ENCODE measurements at regions not wholly inside any gene's neighbourhood (a gene's known extent, or its start where the extent isn't known, plus 50 kb on each side); places are given as distances from the start of the nearest gene placed in this dataset.

DNA sequence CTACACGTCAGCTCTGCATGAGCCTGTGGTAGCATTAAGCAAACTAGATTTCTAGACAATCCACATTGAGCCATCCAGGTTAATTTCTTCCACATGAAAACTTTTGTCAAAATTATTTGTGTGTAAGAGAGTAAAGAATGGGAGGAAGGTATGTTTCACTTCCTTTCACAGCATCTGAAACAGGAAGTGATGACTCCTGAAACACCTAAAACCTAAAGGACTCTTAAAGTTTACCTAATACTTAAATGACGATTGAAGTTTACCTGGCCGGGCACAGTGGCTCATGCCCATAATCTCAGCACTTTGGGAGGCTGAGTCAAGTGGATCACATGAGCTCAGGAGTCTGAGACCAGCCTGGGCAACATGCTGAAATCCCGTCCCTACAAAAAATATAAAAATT lies 223.8 kb downstream of the CEMIP2 start:
- no peak overlapping the region for H3K4me3 Mint-ChIP-seq
- intact Hi-C loops (cut with micrococcal nuclease) = no loop called here

DNA sequence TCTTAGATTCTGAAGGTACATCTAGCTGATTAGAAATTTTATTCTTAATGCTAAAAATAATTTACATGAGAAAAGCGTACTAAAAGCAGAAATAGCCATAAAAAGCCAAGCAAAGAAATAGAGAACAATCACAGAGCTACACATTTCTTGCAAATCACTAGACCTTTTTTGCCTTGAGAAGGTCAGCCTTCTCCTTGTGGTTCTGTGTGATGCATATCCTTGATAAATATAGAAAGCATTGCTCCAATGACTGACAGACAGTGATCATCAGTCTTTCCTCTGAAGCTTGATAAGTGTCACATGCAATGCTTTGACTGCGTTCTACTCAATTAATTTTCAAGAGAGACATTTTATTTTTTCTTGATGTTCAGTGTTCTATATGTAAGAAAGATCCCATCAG lies 226.9 kb downstream of the CEMIP2 start:
- ATAC-seq = no peak
- H3K4me1 Mint-ChIP-seq = no peaks in the 10 kb centered on the region
- peaks cover 15 to 46% (median 32%) of the 10 kb centered on the region in 5 donors for H3K27me3 Mint-ChIP-seq
- Histone ChIP-seq H3K4me3 (ENCODE audit: low read length) (no peak overlapping the region), H3K27ac (ENCODE audit: low read depth, low read length) (no peak overlapping the region), H3K27me3 (ENCODE audit: control insufficient read depth in 2 of 2, insufficient read depth in 2 of 2, low read length in 2 of 2) (no peaks in the 10 kb centered on the region), H3K4me1 (ENCODE audit: control insufficient read depth in 2 of 2, insufficient read depth in 2 of 2, low read length in 2 of 2) (no peaks in the 10 kb centered on the region), H3K9me3 (ENCODE audit: control insufficient read depth in 2 of 3, low read length in 3 of 3) (no peaks in the 10 kb centered on the region), H3K36me3 (ENCODE audit: control insufficient read depth in 2 of 3, insufficient read depth in 3 of 3, low read length in 3 of 3) (no peaks in the 10 kb centered on the region)
- no peaks in the 10 kb centered on the region for H3K9me3 Mint-ChIP-seq
- H3K27ac Mint-ChIP-seq = no peak overlapping the region
- POLR2A ChIA-PET = no interaction called here
- no peak overlapping the region for H3K4me3 Mint-ChIP-seq
- no peak for DNase-seq
- intact Hi-C loops (cut with micrococcal nuclease) = no loop called here
- no peaks in the 10 kb centered on the region for H3K36me3 Mint-ChIP-seq
- CTCF ChIA-PET = no interaction called here

More for the DNA sequence above, 223.8 kb downstream of the CEMIP2 start:
- no peaks in the 10 kb centered on the region for H3K9me3 Mint-ChIP-seq
- Histone ChIP-seq H3K27ac (ENCODE audit: low read depth, low read length) (no peak overlapping the region), H3K4me1 (ENCODE audit: control insufficient read depth in 2 of 2, insufficient read depth in 2 of 2, low read length in 2 of 2) (no peaks in the 10 kb centered on the region), H3K4me3 (ENCODE audit: low read length) (no peak overlapping the region), H3K9me3 (ENCODE audit: control insufficient read depth in 2 of 3, low read length in 3 of 3) (no peaks in the 10 kb centered on the region), H3K27me3 (ENCODE audit: control insufficient read depth in 2 of 2, insufficient read depth in 2 of 2, low read length in 2 of 2) (no peaks in the 10 kb centered on the region), H3K36me3 (ENCODE audit: control insufficient read depth in 2 of 3, insufficient read depth in 3 of 3, low read length in 3 of 3) (no peaks in the 10 kb centered on the region)
- DNase-seq = no peak
- H3K36me3 Mint-ChIP-seq = no peaks in the 10 kb centered on the region
- peaks cover 16 to 51% (median 39%) of the 10 kb centered on the region in 5 donors for H3K27me3 Mint-ChIP-seq
- CTCF ChIA-PET = no interaction called here
- no peaks in the 10 kb centered on the region for H3K4me1 Mint-ChIP-seq
- H3K27ac Mint-ChIP-seq = no peak overlapping the region
- ATAC-seq = no peak
- POLR2A ChIA-PET = interaction anchor here (0.5 kb wide), 1 partner anchor 173 kb away, joined by 3 read pairs; no protein-coding TSS in a partner anchor

DNA sequence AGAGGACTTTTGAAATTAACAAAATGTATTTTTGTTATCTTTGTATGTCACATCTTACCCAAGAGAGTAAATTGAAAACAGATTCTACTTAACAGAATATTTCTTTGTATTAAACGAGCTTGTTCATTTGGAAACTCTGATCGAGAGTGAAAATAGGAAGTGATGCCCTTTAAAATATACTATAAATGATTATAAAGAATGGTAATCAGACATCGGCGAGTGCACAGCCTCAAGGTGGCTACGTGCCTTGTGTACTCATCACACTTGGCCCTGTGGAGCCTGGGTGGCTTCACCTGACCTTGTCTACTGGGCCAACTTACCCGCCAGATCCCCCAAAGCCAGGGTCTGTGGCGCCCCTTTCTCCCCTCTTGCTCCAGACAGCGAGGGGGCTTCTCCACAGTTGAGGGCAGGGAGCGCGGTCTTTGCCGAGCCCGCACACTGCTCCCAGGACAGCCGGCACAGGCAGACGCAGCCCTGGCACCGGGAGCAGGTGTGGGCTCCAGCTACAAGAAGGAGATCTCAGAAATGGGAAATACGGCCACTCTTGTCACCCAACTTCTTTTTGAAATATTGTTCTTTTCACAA lies 243.2 kb downstream of the CEMIP2 start:
- DNase-seq = no peak
- Mint-ChIP-seq H3K27ac (no peak overlapping the region), H3K4me1 (peaks cover 0 to 2% (median 0%) of the 10 kb centered on the region in 7 donors), H3K27me3 (peaks cover 5 to 38% (median 14%) of the 10 kb centered on the region in 5 donors), H3K9me3 (peaks cover 0 to 3% (median 0%) of the 10 kb centered on the region in 11 donors), H3K36me3 (no peaks in the 10 kb centered on the region), H3K4me3 (no peak overlapping the region)
- H3K9me3 ChIP-seq (ENCODE audit: control insufficient read depth in 2 of 3, low read length in 3 of 3) = no peaks in the 10 kb centered on the region
- H3K27ac ChIP-seq (ENCODE audit: low read depth, low read length) = no peak overlapping the region
- intact Hi-C loops (cut with micrococcal nuclease) = no loop called here
- no peaks in the 10 kb centered on the region for H3K4me1 ChIP-seq (ENCODE audit: control insufficient read depth in 2 of 2, insufficient read depth in 2 of 2, low read length in 2 of 2)
- H3K4me3 ChIP-seq (ENCODE audit: low read length) = no peak overlapping the region
- H3K27me3 ChIP-seq (ENCODE audit: control insufficient read depth in 2 of 2, insufficient read depth in 2 of 2, low read length in 2 of 2) = no peaks in the 10 kb centered on the region
- POLR2A ChIA-PET = no interaction called here
- H3K36me3 ChIP-seq (ENCODE audit: control insufficient read depth in 2 of 3, insufficient read depth in 3 of 3, low read length in 3 of 3) = no peaks in the 10 kb centered on the region
- CTCF ChIA-PET = no interaction called here
- ATAC-seq = no peak

DNA sequence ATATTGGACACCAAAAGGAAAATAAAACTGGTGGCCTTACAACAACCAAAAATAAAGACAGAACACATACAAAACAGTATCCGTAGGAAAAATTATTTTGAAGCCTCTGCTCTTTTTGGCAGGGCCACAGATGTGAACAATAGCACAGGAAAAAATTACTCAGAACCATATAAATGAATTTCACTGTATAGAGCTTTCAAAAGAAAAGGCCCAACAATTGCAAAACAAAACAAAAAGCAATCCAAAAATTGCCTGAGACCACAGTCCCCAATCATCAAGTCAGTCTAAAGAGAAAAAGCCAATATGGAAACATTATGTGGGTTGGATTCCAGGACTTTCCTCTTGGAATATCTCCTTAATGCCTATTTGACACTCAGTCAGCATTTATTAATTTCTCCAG lies 243.8 kb downstream of the CEMIP2 start:
- H3K27me3 ChIP-seq (ENCODE audit: control insufficient read depth in 2 of 2, insufficient read depth in 2 of 2, low read length in 2 of 2) = no peaks in the 10 kb centered on the region
- no peak overlapping the region for H3K4me3 ChIP-seq (ENCODE audit: low read length)
- Mint-ChIP-seq H3K36me3 (no peaks in the 10 kb centered on the region), H3K4me3 (no peak overlapping the region), H3K27me3 (peaks cover 7 to 41% (median 14%) of the 10 kb centered on the region in 5 donors), H3K9me3 (peaks cover 0 to 3% (median 0%) of the 10 kb centered on the region in 11 donors), H3K4me1 (peaks cover 0 to 2% (median 0%) of the 10 kb centered on the region in 7 donors), H3K27ac (no peak overlapping the region)
- no peak for DNase-seq
- intact Hi-C loops (cut with micrococcal nuclease) = no loop called here
- POLR2A ChIA-PET = no interaction called here
- H3K4me1 ChIP-seq (ENCODE audit: control insufficient read depth in 2 of 2, insufficient read depth in 2 of 2, low read length in 2 of 2) = no peaks in the 10 kb centered on the region
- no peaks in the 10 kb centered on the region for H3K9me3 ChIP-seq (ENCODE audit: control insufficient read depth in 2 of 3, low read length in 3 of 3)
- H3K27ac ChIP-seq (ENCODE audit: low read depth, low read length) = no peak overlapping the region
- CTCF ChIA-PET = no interaction called here
- H3K36me3 ChIP-seq (ENCODE audit: control insufficient read depth in 2 of 3, insufficient read depth in 3 of 3, low read length in 3 of 3) = no peaks in the 10 kb centered on the region
- ATAC-seq = no peak

DNA sequence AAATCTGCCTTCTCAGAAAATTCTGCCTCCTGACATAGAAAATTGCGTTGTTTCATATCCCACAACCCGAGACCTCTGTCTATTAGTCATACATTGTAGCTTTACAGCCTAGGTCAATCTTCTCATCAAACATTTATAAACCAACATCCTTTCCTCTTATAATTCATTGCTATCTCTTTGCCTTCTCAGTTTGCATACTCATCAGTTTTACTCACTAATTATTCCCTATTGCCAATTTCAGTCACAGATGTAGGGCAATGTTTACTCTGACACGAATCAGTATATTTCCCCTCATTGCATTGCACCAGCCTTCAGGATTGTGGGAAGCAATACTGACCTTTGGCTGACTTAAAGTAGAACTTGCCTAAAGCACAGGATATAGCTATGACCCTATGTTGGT lies 247.2 kb downstream of the CEMIP2 start:
- no peaks in the 10 kb centered on the region for H3K9me3 Mint-ChIP-seq
- no peaks in the 10 kb centered on the region for H3K36me3 ChIP-seq (ENCODE audit: control insufficient read depth in 2 of 3, insufficient read depth in 3 of 3, low read length in 3 of 3)
- ChIA-PET CTCF (no interaction called here), POLR2A (no interaction called here)
- ATAC-seq (no peak), DNase-seq (no peak)
- no peaks in the 10 kb centered on the region for H3K36me3 Mint-ChIP-seq
- intact Hi-C loops (cut with micrococcal nuclease) = no loop called here
- no peak overlapping the region for H3K27ac Mint-ChIP-seq
- H3K4me3 ChIP-seq (ENCODE audit: low read length) = no peak overlapping the region
- H3K27me3 ChIP-seq (ENCODE audit: control insufficient read depth in 2 of 2, insufficient read depth in 2 of 2, low read length in 2 of 2) = no peaks in the 10 kb centered on the region
- H3K4me3 Mint-ChIP-seq = no peak overlapping the region
- H3K27ac ChIP-seq (ENCODE audit: low read depth, low read length) = no peak overlapping the region
- peaks cover 8 to 34% (median 17%) of the 10 kb centered on the region in 5 donors for H3K27me3 Mint-ChIP-seq
- H3K4me1 ChIP-seq (ENCODE audit: control insufficient read depth in 2 of 2, insufficient read depth in 2 of 2, low read length in 2 of 2) = no peaks in the 10 kb centered on the region
- H3K4me1 Mint-ChIP-seq = peaks cover 0 to 5% (median 0%) of the 10 kb centered on the region in 7 donors
- no peaks in the 10 kb centered on the region for H3K9me3 ChIP-seq (ENCODE audit: control insufficient read depth in 2 of 3, low read length in 3 of 3)

DNA sequence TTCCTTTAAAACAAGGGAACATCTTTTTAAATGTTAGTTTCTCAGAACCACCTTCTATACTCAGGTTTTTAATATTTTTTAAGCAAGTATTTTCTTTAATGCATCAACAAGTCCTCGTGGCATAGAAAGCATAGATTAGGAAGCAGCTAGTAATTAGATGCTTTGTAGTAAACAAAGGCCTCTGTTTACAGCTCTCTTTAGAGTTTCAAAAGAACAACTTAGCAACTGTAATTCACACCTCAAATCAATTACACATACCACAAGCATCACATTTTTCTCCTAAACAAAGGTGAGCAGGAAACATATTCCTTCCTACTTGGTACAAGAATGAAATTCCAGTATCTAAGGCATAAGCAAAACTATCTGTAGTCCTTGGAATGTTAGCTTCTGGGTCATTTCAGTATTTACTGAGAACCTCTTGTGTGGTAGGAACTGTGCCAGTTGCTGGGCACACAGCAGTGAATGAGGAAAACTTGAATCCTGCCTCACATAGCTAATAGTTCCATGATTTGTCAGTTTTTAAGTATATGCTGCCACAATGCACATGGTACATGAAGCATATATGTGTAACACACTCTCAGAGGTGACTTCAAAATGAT lies 249.1 kb downstream of the CEMIP2 start:
- Mint-ChIP-seq H3K27me3 (peaks cover 8 to 49% (median 23%) of the 10 kb centered on the region in 5 donors), H3K9me3 (no peaks in the 10 kb centered on the region), H3K4me1 (peaks cover 0 to 3% (median 0%) of the 10 kb centered on the region in 7 donors), H3K27ac (no peak overlapping the region), H3K4me3 (no peak overlapping the region), H3K36me3 (no peaks in the 10 kb centered on the region)
- intact Hi-C loops (cut with micrococcal nuclease) = no loop called here
- ATAC-seq (no peak), DNase-seq (no peak)
- H3K4me3 ChIP-seq (ENCODE audit: low read length) = no peak overlapping the region
- H3K4me1 ChIP-seq (ENCODE audit: control insufficient read depth in 2 of 2, insufficient read depth in 2 of 2, low read length in 2 of 2) = no peaks in the 10 kb centered on the region
- H3K27me3 ChIP-seq (ENCODE audit: control insufficient read depth in 2 of 2, insufficient read depth in 2 of 2, low read length in 2 of 2) = no peaks in the 10 kb centered on the region
- ChIA-PET CTCF (no interaction called here), POLR2A (interaction anchor here (0.7 kb wide), 1 partner anchor 87 kb away, joined by 3 read pairs; no protein-coding TSS in a partner anchor)
- H3K36me3 ChIP-seq (ENCODE audit: control insufficient read depth in 2 of 3, insufficient read depth in 3 of 3, low read length in 3 of 3) = no peaks in the 10 kb centered on the region
- H3K9me3 ChIP-seq (ENCODE audit: control insufficient read depth in 2 of 3, low read length in 3 of 3) = no peaks in the 10 kb centered on the region
- no peak overlapping the region for H3K27ac ChIP-seq (ENCODE audit: low read depth, low read length)
